ENCODE measurements at regions not wholly inside any gene's neighbourhood (a gene's known extent, or its start where the extent isn't known, plus 50 kb on each side); places are given as distances from the start of the nearest gene placed in this dataset.
"Not testable (repeated sequence)": the region's sequence is repeated elsewhere in the genome, so short reads cannot be mapped to it uniquely, and the experiment has no call there.

DNA sequence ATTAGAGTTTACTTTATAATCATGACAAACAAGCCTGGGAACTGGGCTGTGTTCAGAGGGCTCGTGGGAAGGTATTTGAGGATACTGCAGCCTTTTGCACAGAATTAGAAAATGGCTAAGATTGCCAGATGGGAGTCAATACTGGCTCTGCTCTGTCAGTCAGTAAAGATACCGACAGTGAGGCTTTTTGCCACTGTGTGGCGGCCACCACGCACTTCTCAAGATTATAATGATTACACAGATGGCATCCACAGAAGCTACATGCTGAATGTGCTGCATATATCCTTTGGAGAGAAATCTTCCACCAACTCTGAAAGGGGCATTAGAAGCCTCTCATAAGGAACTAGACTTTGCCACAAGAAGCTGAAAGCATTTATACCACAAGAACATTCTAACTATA is 213.4 kb upstream of the PTBP2 start:
- DNase-seq (ENCODE audit: low read depth), result no peak

DNA sequence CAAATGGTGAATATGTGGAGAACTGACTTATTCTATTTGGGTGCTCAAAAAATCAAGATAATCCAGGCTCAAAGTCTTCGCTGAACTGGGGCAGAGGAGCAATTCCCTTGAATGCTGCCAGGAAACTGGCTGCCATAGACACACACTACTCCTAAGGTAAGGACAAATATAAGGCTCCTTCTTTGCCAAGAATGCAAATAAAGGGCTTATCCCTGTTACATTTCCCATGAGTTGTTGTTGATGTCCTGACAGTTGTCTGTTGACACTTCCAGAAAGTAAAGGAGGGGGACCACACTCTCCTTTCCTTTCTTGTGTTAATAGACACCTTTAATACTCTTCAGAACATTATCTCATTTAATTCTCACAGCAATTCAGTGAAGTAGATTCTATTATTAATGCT is 212.2 kb upstream of the PTBP2 start:
- no peak for DNase-seq (ENCODE audit: low read depth)

DNA sequence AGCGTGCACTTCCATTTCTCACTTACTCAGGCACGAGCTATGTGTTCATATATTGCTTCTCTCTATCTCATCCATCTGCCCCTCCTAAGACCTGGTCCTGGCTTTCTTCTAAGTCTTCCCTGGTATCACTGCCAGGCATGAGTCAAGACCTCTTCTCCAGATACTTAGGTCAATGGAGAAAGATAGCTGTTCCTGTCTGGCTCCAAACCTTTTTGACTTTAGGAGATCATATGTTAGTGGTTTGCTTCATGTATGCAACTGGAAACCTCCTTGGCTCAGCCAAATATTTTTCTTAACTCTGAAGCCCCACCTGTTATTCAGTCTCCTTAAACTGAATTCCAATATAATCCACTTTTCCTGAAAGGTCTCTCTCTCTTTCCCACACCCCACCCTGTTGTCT is 211.6 kb upstream of the PTBP2 start:
- no peak for DNase-seq (ENCODE audit: low read depth)

- no peak for DNase-seq (ENCODE audit: low read depth)
These were observed 211.2 kb upstream of the PTBP2 start for GRCh38 chr1:96510391-96510790.

DNA sequence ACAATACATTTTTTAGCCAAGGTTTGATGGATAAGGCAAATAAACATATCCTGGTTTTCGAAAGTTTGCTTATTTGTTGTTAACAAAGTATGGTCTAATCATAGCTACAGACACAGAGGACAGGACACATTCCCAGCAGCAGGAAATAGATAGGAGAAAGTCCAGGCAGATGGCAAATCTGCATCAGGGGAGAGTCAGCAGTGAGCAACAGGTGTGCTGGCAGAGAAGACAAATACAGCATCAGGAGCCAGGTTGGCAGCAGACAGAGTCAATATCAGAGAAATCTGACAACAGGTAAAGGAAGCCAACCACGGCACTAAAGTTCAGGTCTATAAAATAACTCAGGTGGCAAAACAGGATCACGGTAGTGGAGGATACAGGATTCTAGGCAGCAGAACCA is 210.7 kb upstream of the PTBP2 start:
- DNase-seq (ENCODE audit: low read depth), result no peak

DNA sequence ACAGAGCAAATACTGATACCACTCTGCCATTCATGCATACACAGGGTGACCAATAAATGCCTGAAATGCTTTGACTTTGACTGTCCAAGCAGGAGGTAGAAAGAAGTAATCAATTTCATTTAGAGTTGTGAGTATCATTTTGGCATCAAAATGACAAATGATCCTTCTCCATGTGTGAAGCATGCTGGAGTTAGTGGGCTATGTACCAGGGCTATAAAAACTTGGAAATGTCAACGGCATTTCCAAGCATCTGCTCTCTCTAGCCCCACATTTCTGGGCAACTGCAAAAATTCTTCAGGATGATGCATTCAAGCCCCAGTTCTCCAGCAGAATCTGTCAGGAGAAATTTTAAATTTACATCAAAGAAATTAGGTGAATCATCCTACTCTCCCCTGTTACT is 208.4 kb upstream of the PTBP2 start:
- no peak for DNase-seq (ENCODE audit: low read depth)

- no peak for DNase-seq (ENCODE audit: low read depth)
These were observed 206.2 kb upstream of the PTBP2 start for GRCh38 chr1:96515430-96515829.

GRCh38 chr1:96515925-96516324 is 205.7 kb upstream of the PTBP2 start:
- DNase-seq (ENCODE audit: low read depth), result no peak

- DNase-seq (ENCODE audit: low read depth), result no peak
These were observed 201.6 kb upstream of the PTBP2 start for GRCh38 chr1:96519851-96520578.

DNA sequence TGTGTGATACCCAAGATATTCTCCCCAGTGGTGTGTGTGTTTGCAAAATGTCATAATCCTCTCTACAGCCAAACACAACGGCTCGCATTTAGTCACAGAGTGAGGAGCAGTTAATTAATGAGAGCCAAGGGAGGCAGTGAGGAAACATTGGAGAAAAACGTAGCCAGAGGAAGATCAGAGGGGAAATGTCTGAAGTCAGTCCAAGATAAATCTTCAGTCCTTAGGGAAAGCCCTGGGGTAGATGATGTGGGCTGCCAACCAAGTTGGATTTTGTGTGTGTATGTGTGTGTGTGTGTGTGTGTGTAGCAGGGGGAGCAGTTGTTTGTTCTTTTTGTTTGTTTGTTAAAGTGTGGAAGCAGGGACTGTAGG is 201.0 kb upstream of the PTBP2 start:
- DNase-seq (ENCODE audit: low read depth), result no peak

GRCh38 chr1:96521010-96521409 is 200.6 kb upstream of the PTBP2 start:
- no peak for DNase-seq (ENCODE audit: low read depth)

GRCh38 chr1:96521994-96522760 is 199.4 kb upstream of the PTBP2 start:
- DNase-seq (ENCODE audit: low read depth), result peak; percentile 65

- DNase-seq (ENCODE audit: low read depth), result no peak
These were observed 198.7 kb upstream of the PTBP2 start for GRCh38 chr1:96522927-96523326.

- no peak for DNase-seq (ENCODE audit: low read depth)
These were observed 197.5 kb upstream of the PTBP2 start for GRCh38 chr1:96524100-96524499.

DNA sequence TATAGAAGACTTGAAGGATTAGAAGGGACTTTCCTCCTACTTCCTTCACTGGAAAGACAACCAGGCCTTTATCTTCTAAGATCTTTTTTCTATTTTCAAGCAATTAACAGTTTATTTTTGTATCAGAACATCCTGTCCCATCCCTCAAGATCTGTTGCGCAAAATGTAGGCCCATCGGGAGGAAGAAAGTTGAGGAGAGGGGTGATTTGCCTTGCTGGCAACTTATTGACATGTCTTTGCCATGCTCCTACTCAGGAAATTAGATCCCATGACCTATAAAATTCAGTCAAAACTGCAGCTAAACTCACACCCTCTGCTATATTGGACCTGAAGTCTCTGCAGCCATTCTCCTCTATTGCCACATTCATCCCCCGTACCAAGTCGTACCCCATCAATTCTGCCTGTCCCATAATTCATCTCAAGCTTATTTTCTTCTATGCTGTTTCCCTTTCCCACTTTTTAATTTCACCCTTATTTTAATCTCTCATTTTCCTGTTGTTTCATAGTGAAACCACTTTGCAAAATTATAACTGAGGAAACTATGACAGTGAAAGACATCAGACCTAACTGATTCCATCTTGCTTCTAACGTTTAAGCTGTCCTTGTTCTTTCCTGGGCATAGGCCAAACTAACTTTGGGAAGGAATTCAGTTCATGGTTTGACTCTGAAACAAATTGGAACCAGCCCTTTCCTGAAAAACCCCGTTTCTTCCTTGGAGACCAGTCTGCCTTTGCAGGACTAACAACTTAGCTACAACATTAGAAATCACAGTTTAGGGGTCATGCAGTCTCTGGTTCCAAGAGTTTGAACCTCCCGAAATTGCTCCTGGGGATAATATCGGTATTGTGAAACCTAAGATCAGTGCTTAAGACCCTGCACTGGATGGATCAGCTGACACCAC is 195.7 kb upstream of the PTBP2 start:
- no peak for DNase-seq (ENCODE audit: low read depth)

DNA sequence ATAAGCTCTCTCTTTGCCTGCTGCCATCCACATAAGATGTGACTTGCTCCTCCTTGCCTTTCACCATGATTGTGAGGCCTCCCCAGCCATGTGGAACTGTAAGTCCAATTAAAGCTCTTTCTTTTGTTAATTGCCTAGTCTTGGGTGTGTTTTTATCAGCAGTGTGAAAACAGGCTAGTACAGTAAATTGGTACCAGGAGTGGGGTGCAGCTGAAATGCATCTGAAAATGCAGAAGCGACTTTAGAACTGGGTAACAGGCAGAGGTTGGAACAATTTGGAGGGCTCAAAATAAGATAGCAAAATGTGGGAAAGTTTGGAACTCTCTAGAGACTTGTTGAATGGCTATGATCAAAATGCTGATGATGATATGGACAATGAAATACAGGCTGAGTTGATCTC is 192.9 kb upstream of the PTBP2 start:
- DNase-seq (ENCODE audit: low read depth), result not testable (repeated sequence)

GRCh38 chr1:96533820-96534219 is 187.8 kb upstream of the PTBP2 start:
- DNase-seq (ENCODE audit: low read depth), result no peak

- DNase-seq (ENCODE audit: low read depth), result no peak
These were observed 185.0 kb upstream of the PTBP2 start for GRCh38 chr1:96536581-96536980.

DNA sequence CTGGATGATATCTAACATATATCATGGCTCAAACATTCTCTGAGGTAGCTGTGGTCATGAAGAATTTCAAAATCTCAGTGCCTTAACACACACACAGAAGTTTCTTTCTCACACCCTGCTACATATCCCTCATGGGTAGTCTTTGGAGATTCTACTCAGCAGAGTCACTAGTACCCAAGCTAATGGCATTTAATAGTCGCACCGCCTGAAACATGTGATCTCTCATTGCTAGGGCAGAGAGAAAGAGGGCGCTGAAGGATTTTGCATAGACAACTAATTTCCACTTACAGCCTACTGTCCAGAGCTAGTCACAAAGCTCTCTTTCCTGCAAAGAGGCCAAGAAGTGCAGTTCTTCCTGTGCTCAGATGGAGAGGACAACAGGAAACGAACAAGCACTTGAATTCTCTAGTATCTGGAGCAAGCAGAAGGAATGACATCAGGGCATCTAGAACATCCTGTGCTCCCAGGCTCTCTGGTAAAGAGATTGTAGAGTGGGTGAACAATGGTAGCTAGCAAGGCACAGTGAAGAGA is 183.4 kb upstream of the PTBP2 start:
- peak; percentile 87 for DNase-seq (ENCODE audit: low read depth)

DNA sequence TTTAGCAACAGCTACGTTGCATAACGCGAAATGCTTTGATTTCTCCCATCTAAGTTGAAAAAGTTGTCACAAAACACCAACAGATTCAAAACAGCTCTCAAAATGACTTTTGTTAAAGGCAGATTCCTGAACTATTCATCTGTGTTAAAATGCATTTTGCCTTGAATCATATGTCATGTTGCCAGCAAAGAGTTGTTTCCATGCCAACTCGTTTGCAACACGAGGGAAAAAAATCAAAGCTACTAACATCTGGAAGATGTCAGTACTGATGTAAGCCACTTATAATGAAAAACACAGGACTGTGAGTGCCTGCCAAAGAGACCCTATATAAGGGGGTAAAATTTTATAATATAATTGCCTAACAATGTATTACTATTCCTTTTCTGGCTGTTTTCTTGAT is 182.7 kb upstream of the PTBP2 start:
- peak; percentile 91 for DNase-seq (ENCODE audit: low read depth)

- DNase-seq (ENCODE audit: low read depth), result no peak
These were observed 180.1 kb upstream of the PTBP2 start for GRCh38 chr1:96541491-96541890.

DNA sequence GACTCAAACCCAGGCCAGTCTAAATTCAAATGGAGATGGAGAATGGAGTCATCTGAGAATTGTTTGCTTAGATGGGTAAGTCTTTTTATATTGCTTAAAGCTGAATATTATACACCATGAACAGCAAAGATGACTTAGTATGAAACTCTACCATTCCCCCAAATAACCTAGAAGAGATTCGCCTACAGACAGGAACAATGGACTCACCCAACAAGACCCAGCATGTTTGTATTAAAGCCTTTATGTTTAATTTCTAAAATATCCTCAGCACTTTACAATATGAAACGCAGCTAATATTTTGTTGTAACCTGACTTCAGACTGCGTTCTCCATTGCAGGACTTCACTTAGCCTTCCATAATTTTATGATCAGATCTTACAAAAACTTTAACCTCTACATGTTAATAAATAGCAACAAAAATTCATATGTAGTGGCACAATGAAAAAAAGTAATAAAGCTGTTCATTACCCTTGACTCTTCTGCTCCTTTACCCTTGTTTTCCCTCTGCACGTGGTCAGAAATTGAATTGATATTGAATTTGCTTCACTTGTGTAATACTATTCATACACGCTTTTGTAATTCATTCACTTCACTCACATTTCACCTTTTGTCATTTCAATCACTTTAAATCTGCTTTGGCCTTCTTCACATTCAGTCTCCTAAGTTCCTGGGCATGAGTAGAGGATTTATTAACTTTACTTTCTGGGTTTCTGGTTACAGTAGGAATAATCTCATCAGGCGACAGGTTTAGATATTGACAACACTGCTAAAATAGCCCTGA is 177.3 kb upstream of the PTBP2 start:
- no peak for DNase-seq (ENCODE audit: low read depth)

All from iris pigment epithelial cell (primary cell).